GM12878 (cell line): ENCODE measurements at regions not wholly inside any gene's neighbourhood (a gene's known extent, or its start where the extent isn't known, plus 50 kb on each side); places are given as distances from the start of the nearest gene placed in this dataset.

ENCODE experiments used
- CHD2 ChIP-seq: IDR thresholded peaks from 2 replicates; pipeline ENCODE4 v1.6.1; 2011; ENCODE audit warnings: low read depth, low read length, improper control_type of control experiment, borderline replicate concordance
- CTCF ChIP-seq, 3 experiments: IDR thresholded peaks in 2 of 3; conservative IDR thresholded peaks in 1 of 3; 2 replicates each; pipeline ENCODE4 v1.5.1; 2011; ENCODE audit warnings: low read depth in 3 of 3, low read length in 3 of 3, mild to moderate bottlenecking in 3 of 3, control low read depth in 2 of 3, moderate library complexity in 2 of 3, inconsistent platforms in 1 of 3, mixed read lengths in 1 of 3; ENCODE audit not compliant: control insufficient read depth in 2 of 3, insufficient read depth in 1 of 3; ENCODE audit errors: extremely low read depth in 1 of 3
- E2F4 ChIP-seq: IDR thresholded peaks from 2 replicates; pipeline ENCODE4 v1.6.1; 2012; ENCODE audit warnings: low read depth, low read length, improper control_type of control experiment
- EGR1 ChIP-seq, 2 experiments: IDR thresholded peaks; 1 replicate in 1 of 2; 2 replicates in 1 of 2; pipeline ENCODE4 v1.6.1; 2011 to 2012; ENCODE audit warnings: low read depth in 2 of 2, low read length in 2 of 2, borderline replicate concordance in 1 of 2, mild to moderate bottlenecking in 1 of 2, moderate library complexity in 1 of 2
- ESRRA ChIP-seq: IDR thresholded peaks from 2 replicates; pipeline ENCODE4 v1.6.1; 2012; ENCODE audit warnings: mild to moderate bottlenecking, low read length, improper control_type of control experiment
- KAT2A ChIP-seq: conservative IDR thresholded peaks from 2 replicates; pipeline ENCODE4 v1.6.1; 2011; ENCODE audit warnings: low read depth, low read length; ENCODE audit not compliant: control insufficient read depth
- RAD21 ChIP-seq: IDR thresholded peaks from 2 replicates; pipeline ENCODE4 v1.6.1; 2011; ENCODE audit warnings: mild to moderate bottlenecking, low read depth, low read length, moderate library complexity; ENCODE audit not compliant: insufficient read depth
- RAD51 ChIP-seq: fragments of 450-650 bp; IDR thresholded peaks from 2 replicates; pipeline ENCODE4 v1.6.1; 2016; ENCODE audit warnings: moderate library complexity, mild to moderate bottlenecking, inconsistent platforms
- REST ChIP-seq: IDR thresholded peaks from 2 replicates; pipeline ENCODE4 v1.6.1; 2012; ENCODE audit warnings: mild to moderate bottlenecking, low read depth, low read length
- SIN3A ChIP-seq: IDR thresholded peaks from 2 replicates; pipeline ENCODE4 v1.6.1; 2012; ENCODE audit warnings: low read depth, low read length, improper control_type of control experiment
- TCF12 ChIP-seq: IDR thresholded peaks from 2 replicates; pipeline ENCODE4 v1.6.1; 2011; ENCODE audit warnings: low read depth, mild to moderate bottlenecking, low read length
- YY1 ChIP-seq: IDR thresholded peaks from 2 replicates; pipeline ENCODE4 v1.6.1; 2011; ENCODE audit warnings: low read depth, mild to moderate bottlenecking, low read length

GRCh38 chr15:63434576-63435186 is 53.0 kb upstream of the CA12 start:
- no peak for TF ChIP-seq ESRRA
- TF ChIP-seq RAD51 = no peak
- no peak for TF ChIP-seq KAT2A
- TF ChIP-seq E2F4 = no peak
- no peak for TF ChIP-seq SIN3A
- no peak for TF ChIP-seq YY1
- no peak for TF ChIP-seq EGR1 (IDR thresholded peaks at IDR 0.05; ENCODE audit: borderline replicate concordance in 1 of 2, low read depth in 2 of 2, low read length in 2 of 2)
- TF ChIP-seq RAD21 = no peak
- no peak for TF ChIP-seq REST
- TF ChIP-seq CTCF (IDR thresholded peaks at IDR 0.05 in 2 of 3, conservative IDR thresholded peaks at IDR 0.05 in 1 of 3; ENCODE audit: control insufficient read depth in 2 of 3, extremely low read depth in 1 of 3, insufficient read depth in 1 of 3, low read depth in 3 of 3, low read length in 3 of 3) = no peak
- no peak for TF ChIP-seq CHD2
- no peak for TF ChIP-seq TCF12
